Astrocyte (in vitro differentiated cells and primary cell): ENCODE measurements at regions not wholly inside any gene's neighbourhood (a gene's known extent, or its start where the extent isn't known, plus 50 kb on each side); places are given as distances from the start of the nearest gene placed in this dataset.

Source experiments
- CTCF ChIP-seq: IDR thresholded peaks from 2 replicates; pipeline ENCODE4 v1.5.1; 2011; ENCODE audit warnings: low read depth, mild to moderate bottlenecking, inconsistent platforms, low read length, moderate library complexity; ENCODE audit not compliant: insufficient read depth
- EZH2 ChIP-seq: IDR thresholded peaks from 2 replicates; pipeline ENCODE4 v1.6.1; 2012; ENCODE audit warnings: mild to moderate bottlenecking, low read length, inconsistent platforms; ENCODE audit not compliant: insufficient read depth

DNA sequence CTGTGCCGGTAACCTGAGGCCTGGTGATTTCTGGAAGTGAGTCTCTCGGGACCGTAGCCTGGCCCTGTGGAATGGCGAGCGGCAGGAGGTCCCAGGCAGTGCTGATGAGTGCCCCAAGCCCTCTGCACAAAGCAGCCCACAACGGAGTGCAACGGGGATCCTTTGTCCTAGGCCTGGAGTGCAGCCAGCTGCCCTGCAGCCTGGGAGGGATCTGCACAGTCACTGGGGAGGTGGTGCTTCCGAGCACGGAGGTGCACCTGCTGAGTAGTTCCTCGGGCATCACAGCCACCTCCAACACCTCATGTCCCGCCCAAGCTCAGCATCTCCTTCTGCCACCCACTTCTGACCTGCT, 162.8 kb upstream of the ZMIZ1 start:
- TF ChIP-seq CTCF (no peak), EZH2 (no peak)
